HepG2 (cell line): ENCODE measurements at regions not wholly inside any gene's neighbourhood (a gene's known extent, or its start where the extent isn't known, plus 50 kb on each side); places are given as distances from the start of the nearest gene placed in this dataset.

Experiments
- ATAC-seq: fragments of 200-7000 bp; cut with Tn5 transposase; 3 replicates; pipeline ENCODE4 v1.9.1; 2020; ENCODE audit warnings: mild to moderate bottlenecking, moderate library complexity
- BruUV-seq: library from RNA; stranded (reverse); fragments of 400-500 nt; replicated peaks from 2 replicates; lab custom pipeline; 2021; lab: Mats Ljungman, UMichigan
- CTCF ChIA-PET: fragments of 300-600 bp; formaldehyde crosslinking; extraction: SDS; loops from one replicate; lab custom pipeline; 2021; ENCODE audit warnings: low total read pairs, inconsistent platforms, low intra/inter-chr PET ratio; lab: Yijun Ruan, JAX
- POLR2A ChIA-PET: fragments of 350-600 bp; sonication (Branson Sonifier 250); formaldehyde crosslinking; loops from one replicate; lab custom pipeline; 2020; ENCODE audit warnings: antibody characterized with exemption, inconsistent platforms; lab: Yijun Ruan, JAX
- DNase-seq: peaks from one replicate; pipeline ENCODE4 v3.0.0-alpha.2; 2015; ENCODE audit warnings: low spot score
- FAIRE-seq: peaks from 3 replicates; lab custom pipeline; 2011; peaks lifted over from hg19 to GRCh38; lab: Jason Lieb, UNC
- H2AFZ ChIP-seq: one replicate; pipeline ENCODE4 v1.6.1; 2011; ENCODE audit warnings: low read length, inconsistent platforms
- H3K27ac ChIP-seq: fragments of 300-600 bp; 3 replicates; pipeline ENCODE4 v1.8.0; 2011; ENCODE audit warnings: mixed run types, mild to moderate bottlenecking, mixed read lengths, low read length, inconsistent platforms; ENCODE audit not compliant: insufficient read depth; ENCODE audit errors: extremely low read length
- H3K27me3 ChIP-seq, 2 experiments: fragments of 200-600 bp in 1 of 2; 2 replicates in 1 of 2; 3 replicates in 1 of 2; pipeline versions ENCODE4 v1.6.0 to v1.8.0; 2011; ENCODE audit warnings: low read length in 2 of 2, mild to moderate bottlenecking in 2 of 2, moderate library complexity in 2 of 2, inconsistent platforms in 1 of 2; ENCODE audit not compliant: insufficient read depth in 2 of 2, control insufficient read depth in 1 of 2
- H3K36me3 ChIP-seq, 2 experiments: fragments of 200-600 bp in 1 of 2; replicated peaks in 1 of 2; 2 replicates in 1 of 2; 3 replicates in 1 of 2; pipeline versions ENCODE4 v1.5.1 to v1.8.0; 2011; ENCODE audit warnings: low read length in 2 of 2, inconsistent platforms in 1 of 2; ENCODE audit not compliant: insufficient read depth in 2 of 2, control insufficient read depth in 1 of 2
- H3K4me1 ChIP-seq: 2 replicates; pipeline ENCODE4 v1.5.1; 2012; ENCODE audit warnings: low read length, inconsistent platforms; ENCODE audit not compliant: insufficient read depth
- H3K4me2 ChIP-seq: 2 replicates; pipeline ENCODE4 v1.6.0; 2011; ENCODE audit warnings: low read depth, low read length, inconsistent platforms
- H3K4me3 ChIP-seq, 3 experiments: fragments of 200-600 bp in 1 of 3; sonication (generic), shearing (Covaris generic) in 1 of 3; replicated peaks in 1 of 3; 2 replicates each; pipeline ENCODE4 v1.5.1; 2011 to 2016; ENCODE audit warnings: low read length in 3 of 3, inconsistent platforms in 2 of 3, low read depth in 2 of 3, mild to moderate bottlenecking in 2 of 3, control low read depth in 1 of 3, mixed read lengths in 1 of 3; ENCODE audit not compliant: insufficient read depth in 1 of 3
- H3K79me2 ChIP-seq: one replicate; pipeline ENCODE4 v1.6.1; 2011; ENCODE audit warnings: low read length, inconsistent platforms; ENCODE audit not compliant: insufficient read depth
- H3K9ac ChIP-seq: 2 replicates; pipeline ENCODE4 v1.6.0; 2011; ENCODE audit warnings: mild to moderate bottlenecking, low read depth, low read length, inconsistent platforms; ENCODE audit not compliant: insufficient read depth
- H3K9me3 ChIP-seq: 2 replicates; pipeline ENCODE4 v1.5.1; 2012; ENCODE audit warnings: mild to moderate bottlenecking, low read length
- H4K20me1 ChIP-seq: 2 replicates; pipeline ENCODE4 v1.6.0; 2011; ENCODE audit warnings: inconsistent platforms, mild to moderate bottlenecking, low read length, moderate library complexity; ENCODE audit not compliant: insufficient read depth
- ATF7-NPFF ChIP-seq: sonication (generic); formaldehyde crosslinking; IDR thresholded peaks from 2 replicates; pipeline ENCODE4 v1.8.1; 2023; ENCODE audit warnings: mild to moderate bottlenecking, low read depth, missing genetic modification reagents, moderate library complexity
- ELF1 ChIP-seq: sonication (generic); formaldehyde crosslinking; IDR thresholded peaks from 2 replicates; pipeline ENCODE4 v1.4.0; 2020; ENCODE audit warnings: missing genetic modification reagents
- FOXK1 ChIP-seq: sonication (generic); formaldehyde crosslinking; IDR thresholded peaks from 2 replicates; pipeline ENCODE4 v1.4.0; 2020; ENCODE audit warnings: low read depth, missing genetic modification reagents, borderline replicate concordance
- TBX3 ChIP-seq: fragments of 450-650 bp; IDR thresholded peaks from 2 replicates; pipeline ENCODE4 v1.6.1; 2017; ENCODE audit warnings: antibody characterized with exemption, mild to moderate bottlenecking, inconsistent platforms, borderline replicate concordance
- TEAD3 ChIP-seq: optimal IDR thresholded peaks from 2 replicates; pipeline ENCODE3; 2016; ENCODE audit warnings: borderline replicate concordance
- ZNF292 ChIP-seq: sonication (generic); formaldehyde crosslinking; IDR thresholded peaks from 2 replicates; pipeline ENCODE4 v1.8.1; 2022; ENCODE audit warnings: mild to moderate bottlenecking, low read depth, missing genetic modification reagents, borderline replicate concordance
- ZNF33B ChIP-seq: sonication (generic); formaldehyde crosslinking; IDR thresholded peaks from 2 replicates; pipeline ENCODE4 v1.5.1; 2020; ENCODE audit warnings: mild to moderate bottlenecking, missing genetic modification reagents
- ZNF407 ChIP-seq: sonication (generic); formaldehyde crosslinking; IDR thresholded peaks from one replicate; pipeline ENCODE4 v1.5.1; 2020; ENCODE audit warnings: mild to moderate bottlenecking, missing genetic modification reagents; ENCODE audit errors: not compliant biosample characterization
- ZNF569 ChIP-seq: sonication (generic); formaldehyde crosslinking; IDR thresholded peaks from 2 replicates; pipeline ENCODE4 v1.5.0; 2020; ENCODE audit warnings: mild to moderate bottlenecking, missing genetic modification reagents, moderate library complexity, borderline replicate concordance
- ZNF629 ChIP-seq: sonication (generic); formaldehyde crosslinking; conservative IDR thresholded peaks from 2 replicates; pipeline ENCODE4 v1.5.0; 2020; ENCODE audit warnings: missing genetic modification reagents
- ZSCAN29 ChIP-seq: sonication (generic); formaldehyde crosslinking; conservative IDR thresholded peaks from 2 replicates; pipeline ENCODE4 v1.4.0; 2020; ENCODE audit warnings: mild to moderate bottlenecking, missing genetic modification reagents
- WGBS: methylation state at CpG from one replicate; pipeline ENCODE4 v1.1.6; 2017; ENCODE audit warnings: low lambda C conversion rate; 5-methylcytosine and 5-hydroxymethylcytosine counted together
- in situ Hi-C: cut with HindIII; loops from 2 replicates; pipeline ENCODE4 v1.10.0; 2017; ENCODE audit warnings: low pct_unique_long_range_greater_than_20kb; ENCODE audit not compliant: extremely low pct_ligation_motif_present
- intact Hi-C: fragments of 100-400 bp; cut with micrococcal nuclease; formaldehyde crosslinking; loops from one replicate; pipeline ENCODE4 v1.10.0; 2022; ENCODE audit not compliant: unreplicated experiment
- TF ChIP-seq, protein P1 (sequence below): IDR thresholded peaks from 2 replicates; pipeline ENCODE4 v1.6.1; 2016; ENCODE audit warnings: mild to moderate bottlenecking, missing biosample characterization, missing genetic modification reagents

DNA sequence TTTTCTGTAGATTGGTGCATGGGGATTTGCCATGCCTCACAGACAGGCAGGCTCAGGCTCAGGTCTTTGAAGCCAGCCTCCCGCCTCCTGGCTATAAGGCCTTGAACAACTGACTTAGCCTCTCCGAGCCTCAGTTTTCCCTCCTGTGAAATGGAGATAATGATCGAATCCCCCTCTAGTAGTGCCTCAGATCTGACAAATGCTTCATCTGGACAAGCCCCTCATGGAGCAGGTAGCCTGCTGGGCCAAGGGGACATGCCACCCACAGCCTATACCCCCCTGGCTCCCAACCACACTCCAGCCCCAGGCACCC, 68.1 kb upstream of the LCTL start:
- BruUV-seq: no TSS peak

GRCh38 chr15:66634540-66634939, 67.5 kb upstream of the SMAD6 start:
- no TSS peak for BruUV-seq
- H4K20me1 ChIP-seq: no peaks in the 10 kb centered on the region
- H3K4me1 ChIP-seq: no peaks in the 10 kb centered on the region
- H2AFZ ChIP-seq: no peak overlapping the region
- no peak for ATAC-seq
- H3K4me2 ChIP-seq: no peak overlapping the region
- CTCF ChIA-PET: no interaction called here
- no peaks in the 10 kb centered on the region for H3K9me3 ChIP-seq
- peaks cover 0 to 3% of the 10 kb centered on the region in 2 experiments; a peak in 1 of 5 replicates for H3K27me3 ChIP-seq
- no peak overlapping the region for H3K4me3 ChIP-seq
- no peak overlapping the region for H3K9ac ChIP-seq
- POLR2A ChIA-PET: no interaction called here
- no peak for FAIRE-seq
- H3K36me3 ChIP-seq: no peaks in the 10 kb centered on the region
- H3K27ac ChIP-seq: no peak overlapping the region
- DNase-seq: no peak
- no peaks in the 10 kb centered on the region for H3K79me2 ChIP-seq
- intact Hi-C loops: no loop called here
- in situ Hi-C loops: no loop called here
- 20% methylated on average over 1 of the region's 5 CpGs for WGBS
- no peak for TF ChIP-seq FOXK1 (CRISPR knock-in tag)
- TF ChIP-seq ATF7-NPFF (CRISPR knock-in tag): no peak
- TF ChIP-seq ZSCAN29: no peak
- no peak for TF ChIP-seq ZNF33B (CRISPR knock-in tag)
- no peak for TF ChIP-seq ZNF292 (CRISPR knock-in tag)
- TF ChIP-seq ZNF569 (CRISPR knock-in tag): no peak
- no peak for TF ChIP-seq TEAD3 (CRISPR knock-in tag)
- no peak for TF ChIP-seq ELF1 (CRISPR knock-in tag)
- no peak for TF ChIP-seq TBX3
- no peak for TF ChIP-seq ZNF407

More for the DNA sequence above, 68.1 kb upstream of the LCTL start:
- H3K9ac ChIP-seq: no peak overlapping the region
- no peak for FAIRE-seq
- POLR2A ChIA-PET: no interaction called here
- intact Hi-C loops: no loop called here
- TF ChIP-seq ZNF629 (CRISPR knock-in tag): peak; percentile 54
- TF ChIP-seq, protein P1, sequence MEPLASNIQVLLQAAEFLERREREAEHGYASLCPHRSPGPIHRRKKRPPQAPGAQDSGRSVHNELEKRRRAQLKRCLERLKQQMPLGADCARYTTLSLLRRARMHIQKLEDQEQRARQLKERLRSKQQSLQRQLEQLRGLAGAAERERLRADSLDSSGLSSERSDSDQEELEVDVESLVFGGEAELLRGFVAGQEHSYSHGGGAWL (CRISPR knock-in tag): no peak
- TF ChIP-seq, all 625 proteins: peak for 1
- ATAC-seq: no peak
- H2AFZ ChIP-seq: no peak overlapping the region
- no peaks in the 10 kb centered on the region for H3K79me2 ChIP-seq
- H3K4me2 ChIP-seq: no peak overlapping the region
- in situ Hi-C loops: no loop called here
- no peaks in the 10 kb centered on the region for H3K36me3 ChIP-seq
- no peak overlapping the region for H3K4me3 ChIP-seq
- H4K20me1 ChIP-seq: no peaks in the 10 kb centered on the region
- no peak overlapping the region for H3K27ac ChIP-seq
- CTCF ChIA-PET: no interaction called here
- 27% methylated on average over 2 of the region's 3 CpGs for WGBS
- no peak for DNase-seq
- peaks cover 0 to 3% of the 10 kb centered on the region in 2 experiments; a peak in 1 of 5 replicates for H3K27me3 ChIP-seq
- H3K4me1 ChIP-seq: no peaks in the 10 kb centered on the region
- no peaks in the 10 kb centered on the region for H3K9me3 ChIP-seq
